Hematopoietic multipotent progenitor cell treated with erythropoietin and hydrocortisone succinate and interleukin-3 and kit ligand, for 4 days (in vitro differentiated cells): ENCODE measurements at regions not wholly inside any gene's neighbourhood (a gene's known extent, or its start where the extent isn't known, plus 50 kb on each side); places are given as distances from the start of the nearest gene placed in this dataset.

Experiments used
- DNase-seq: peaks from one replicate; pipeline ENCODE4 v3.0.0-alpha.2; 2015

GRCh38 chr7:19437446-19437845 is 271.4 kb downstream of the POLR1F start:
- DNase-seq: no peak

GRCh38 chr7:19427944-19428343 is 280.9 kb downstream of the POLR1F start:
- no peak for DNase-seq

GRCh38 chr7:19421861-19422260 is 276.6 kb upstream of the FERD3L start:
- DNase-seq: no peak

- DNase-seq: no peak
Measured at GRCh38 chr7:19417231-19417630, 272.0 kb upstream of the FERD3L start.

- DNase-seq: no peak
Measured at GRCh38 chr7:19415123-19415522, 269.9 kb upstream of the FERD3L start.

GRCh38 chr7:19413443-19413965 is 268.3 kb upstream of the FERD3L start:
- no peak for DNase-seq

- no peak for DNase-seq
Measured at GRCh38 chr7:19410691-19411090, 265.5 kb upstream of the FERD3L start.

GRCh38 chr7:19410106-19410505 is 264.9 kb upstream of the FERD3L start:
- no peak for DNase-seq

GRCh38 chr7:19408706-19409220 is 263.5 kb upstream of the FERD3L start:
- no peak for DNase-seq

GRCh38 chr7:19407270-19407669 is 262.0 kb upstream of the FERD3L start:
- DNase-seq: no peak

GRCh38 chr7:19405541-19405940 is 260.3 kb upstream of the FERD3L start:
- DNase-seq: no peak

- DNase-seq: peak; percentile 75
Measured at GRCh38 chr7:19404912-19405329, 259.7 kb upstream of the FERD3L start.

- no peak for DNase-seq
Measured at GRCh38 chr7:19403691-19404090, 258.5 kb upstream of the FERD3L start.

GRCh38 chr7:19401461-19401860 is 256.2 kb upstream of the FERD3L start:
- no peak for DNase-seq

GRCh38 chr7:19400758-19401254 is 255.6 kb upstream of the FERD3L start:
- DNase-seq: no peak

GRCh38 chr7:19397911-19398310 is 252.7 kb upstream of the FERD3L start:
- DNase-seq: peak; percentile 61

GRCh38 chr7:19392246-19392645 is 247.0 kb upstream of the FERD3L start:
- DNase-seq: no peak

GRCh38 chr7:19390795-19391194 is 245.6 kb upstream of the FERD3L start:
- no peak for DNase-seq

GRCh38 chr7:19381321-19381720 is 236.1 kb upstream of the FERD3L start:
- DNase-seq: no peak

- no peak for DNase-seq
Measured at GRCh38 chr7:19378345-19378714, 233.1 kb upstream of the FERD3L start.

GRCh38 chr7:19377611-19378344 is 232.6 kb upstream of the FERD3L start:
- peak; percentile 14 for DNase-seq

GRCh38 chr7:19376538-19376937 is 231.3 kb upstream of the FERD3L start:
- peak; percentile 85 for DNase-seq

GRCh38 chr7:19375976-19376375 is 230.8 kb upstream of the FERD3L start:
- no peak for DNase-seq

GRCh38 chr7:19373334-19373733 is 228.1 kb upstream of the FERD3L start:
- DNase-seq: no peak

- no peak for DNase-seq
Measured at GRCh38 chr7:19369806-19370205, 224.6 kb upstream of the FERD3L start.
